Progenitor cell of endocrine pancreas (in vitro differentiated cells): ENCODE measurements at regions not wholly inside any gene's neighbourhood (a gene's known extent, or its start where the extent isn't known, plus 50 kb on each side); places are given as distances from the start of the nearest gene placed in this dataset.

Source experiments
- DNase-seq: peaks from one replicate; pipeline ENCODE4 v3.0.0; 2021; ENCODE audit warnings: low spot score; ENCODE audit not compliant: unreplicated experiment
- H3K27ac Mint-ChIP-seq: 2 replicates; pipeline ENCODE4 v1.8.0; 2021; ENCODE audit warnings: mild to moderate bottlenecking, moderate library complexity, mixed read lengths
- H3K27me3 Mint-ChIP-seq: 2 replicates; pipeline ENCODE4 v1.8.0; 2021; ENCODE audit warnings: mixed read lengths
- H3K36me3 Mint-ChIP-seq: 2 replicates; pipeline ENCODE4 v1.8.0; 2022; ENCODE audit warnings: mixed read lengths; ENCODE audit not compliant: insufficient read depth
- H3K4me1 Mint-ChIP-seq: 2 replicates; pipeline ENCODE4 v1.8.0; 2021; ENCODE audit warnings: low read depth, mixed read lengths
- H3K4me3 Mint-ChIP-seq: 2 replicates; pipeline ENCODE4 v1.8.0; 2021; ENCODE audit warnings: low read depth, mild to moderate bottlenecking, moderate library complexity, mixed read lengths
- H3K9me3 Mint-ChIP-seq: 2 replicates; pipeline ENCODE4 v1.8.0; 2021; ENCODE audit warnings: low read depth, mixed read lengths
- TF ChIP-seq, protein P1 (sequence below): fragments of 200-600 bp; sonication (generic); IDR thresholded peaks from one replicate; pipeline ENCODE4 v1.5.0; 2021; ENCODE audit warnings: antibody characterized with exemption, mild to moderate bottlenecking; ENCODE audit not compliant: unreplicated experiment

DNA sequence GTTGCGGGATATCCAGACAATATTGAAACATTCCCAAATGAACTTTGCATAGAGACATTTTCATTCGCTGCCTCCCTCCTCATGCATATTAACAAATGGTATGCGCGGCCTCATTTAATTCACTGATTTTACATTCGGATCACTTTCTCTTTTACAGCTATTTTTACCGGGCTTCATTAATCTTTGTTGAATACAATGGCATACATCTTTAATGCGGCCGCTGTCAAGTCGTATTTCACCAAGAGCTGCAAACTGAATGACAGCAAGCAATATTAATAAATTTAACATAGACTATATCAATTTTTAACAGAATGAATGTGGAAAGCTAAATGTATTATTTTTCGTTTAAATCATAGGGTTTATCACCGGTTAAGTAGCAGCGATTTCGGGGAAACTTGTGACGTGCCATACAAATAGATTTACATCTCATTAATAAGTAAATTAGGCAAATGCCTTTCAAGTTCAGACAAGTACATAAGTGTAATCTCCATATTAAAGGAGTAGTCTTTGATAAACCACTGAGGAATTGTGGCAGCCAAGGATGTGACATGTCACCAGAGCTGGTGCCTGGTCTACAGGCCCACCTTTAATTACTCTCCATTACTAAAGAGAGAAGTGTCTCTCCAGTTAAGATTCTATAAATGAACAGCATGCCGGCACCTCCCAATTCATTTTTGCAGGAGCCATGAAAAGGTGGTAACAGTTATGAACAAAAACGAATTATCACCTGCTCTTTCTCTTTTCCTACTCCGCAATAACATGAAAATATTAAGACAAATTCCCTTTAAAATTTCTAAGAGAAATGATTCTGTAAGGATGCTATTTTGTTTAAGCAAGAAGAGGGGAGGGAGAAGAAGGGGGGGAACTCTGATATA lies 568.9 kb upstream of the MKI67 start:
- no peaks in the 10 kb centered on the region for H3K36me3 Mint-ChIP-seq
- peaks cover 33% of the 10 kb centered on the region for H3K27me3 Mint-ChIP-seq
- H3K9me3 Mint-ChIP-seq: no peaks in the 10 kb centered on the region
- TF ChIP-seq, protein P1, sequence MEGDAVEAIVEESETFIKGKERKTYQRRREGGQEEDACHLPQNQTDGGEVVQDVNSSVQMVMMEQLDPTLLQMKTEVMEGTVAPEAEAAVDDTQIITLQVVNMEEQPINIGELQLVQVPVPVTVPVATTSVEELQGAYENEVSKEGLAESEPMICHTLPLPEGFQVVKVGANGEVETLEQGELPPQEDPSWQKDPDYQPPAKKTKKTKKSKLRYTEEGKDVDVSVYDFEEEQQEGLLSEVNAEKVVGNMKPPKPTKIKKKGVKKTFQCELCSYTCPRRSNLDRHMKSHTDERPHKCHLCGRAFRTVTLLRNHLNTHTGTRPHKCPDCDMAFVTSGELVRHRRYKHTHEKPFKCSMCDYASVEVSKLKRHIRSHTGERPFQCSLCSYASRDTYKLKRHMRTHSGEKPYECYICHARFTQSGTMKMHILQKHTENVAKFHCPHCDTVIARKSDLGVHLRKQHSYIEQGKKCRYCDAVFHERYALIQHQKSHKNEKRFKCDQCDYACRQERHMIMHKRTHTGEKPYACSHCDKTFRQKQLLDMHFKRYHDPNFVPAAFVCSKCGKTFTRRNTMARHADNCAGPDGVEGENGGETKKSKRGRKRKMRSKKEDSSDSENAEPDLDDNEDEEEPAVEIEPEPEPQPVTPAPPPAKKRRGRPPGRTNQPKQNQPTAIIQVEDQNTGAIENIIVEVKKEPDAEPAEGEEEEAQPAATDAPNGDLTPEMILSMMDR: no peak
- no peak overlapping the region for H3K27ac Mint-ChIP-seq
- no peak for DNase-seq
- peaks cover 10% of the 10 kb centered on the region for H3K4me1 Mint-ChIP-seq
- H3K4me3 Mint-ChIP-seq: no peak overlapping the region

DNA sequence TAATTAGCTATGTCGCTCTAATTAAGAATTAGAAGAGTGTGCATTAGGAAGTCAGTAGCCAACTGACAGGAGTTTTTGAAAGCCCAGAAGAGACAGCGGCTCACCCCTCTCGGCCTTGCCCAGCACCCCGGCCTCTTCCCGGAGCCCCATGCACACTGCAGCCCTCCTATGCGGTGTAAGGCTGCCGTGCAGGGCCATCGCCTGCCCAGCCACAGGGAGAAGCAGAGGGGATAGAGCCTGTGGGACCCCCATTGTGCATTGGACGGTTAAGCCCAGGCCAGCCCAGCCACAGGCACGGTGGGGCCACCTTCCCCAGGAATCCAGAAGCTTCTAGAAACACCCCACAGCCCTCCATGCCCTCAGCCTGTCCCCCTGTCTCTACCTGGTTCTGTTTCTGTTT lies 569.7 kb upstream of the MKI67 start:
- TF ChIP-seq, protein P1: no peak
- Mint-ChIP-seq H3K4me3 (no peak overlapping the region), H3K4me1 (peaks cover 9% of the 10 kb centered on the region), H3K27ac (no peak overlapping the region), H3K27me3 (peaks cover 30% of the 10 kb centered on the region), H3K36me3 (no peaks in the 10 kb centered on the region), H3K9me3 (no peaks in the 10 kb centered on the region)
- DNase-seq: no peak

- peaks cover 30% of the 10 kb centered on the region for H3K27me3 Mint-ChIP-seq
- no peak overlapping the region for H3K4me3 Mint-ChIP-seq
- DNase-seq: no peak
- peaks cover 5% of the 10 kb centered on the region for H3K4me1 Mint-ChIP-seq
- H3K27ac Mint-ChIP-seq: no peak overlapping the region
- no peaks in the 10 kb centered on the region for H3K36me3 Mint-ChIP-seq
- TF ChIP-seq, protein P1: no peak
- H3K9me3 Mint-ChIP-seq: no peaks in the 10 kb centered on the region
Observed at GRCh38 chr10:128697437-128697836, 571.2 kb upstream of the MKI67 start.

GRCh38 chr10:128701381-128701780 lies 575.2 kb upstream of the MKI67 start:
- Mint-ChIP-seq H3K4me3 (no peak overlapping the region), H3K4me1 (no peaks in the 10 kb centered on the region), H3K27me3 (peaks cover 12% of the 10 kb centered on the region), H3K36me3 (no peaks in the 10 kb centered on the region), H3K9me3 (no peaks in the 10 kb centered on the region), H3K27ac (no peak overlapping the region)
- TF ChIP-seq, protein P1: no peak
- no peak for DNase-seq

DNA sequence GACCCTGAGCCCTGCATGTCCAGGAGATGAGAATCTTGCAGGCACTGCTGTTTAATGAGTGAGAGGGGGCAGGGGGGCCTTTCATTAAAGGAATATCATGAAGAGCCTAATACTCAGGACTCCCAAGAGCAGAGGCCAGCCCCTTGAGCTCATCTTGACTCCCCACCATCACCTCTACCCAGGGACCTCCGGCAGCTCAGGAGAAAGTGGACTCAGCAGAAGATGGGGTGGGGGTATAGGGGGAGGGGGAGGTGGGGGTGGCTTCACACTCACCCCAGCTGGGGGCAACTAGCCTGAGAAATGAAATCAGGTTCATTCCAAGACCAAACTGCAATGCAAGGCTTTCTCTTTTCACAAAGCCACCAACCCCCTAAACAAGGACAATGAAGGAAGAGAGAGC lies 575.6 kb upstream of the MKI67 start:
- no peaks in the 10 kb centered on the region for H3K36me3 Mint-ChIP-seq
- no peaks in the 10 kb centered on the region for H3K4me1 Mint-ChIP-seq
- TF ChIP-seq, protein P1: no peak
- H3K4me3 Mint-ChIP-seq: no peak overlapping the region
- H3K27ac Mint-ChIP-seq: no peak overlapping the region
- no peaks in the 10 kb centered on the region for H3K9me3 Mint-ChIP-seq
- H3K27me3 Mint-ChIP-seq: peaks cover 9% of the 10 kb centered on the region
- DNase-seq: no peak
